ENCODE measurements at regions not wholly inside any gene's neighbourhood (a gene's known extent, or its start where the extent isn't known, plus 50 kb on each side); places are given as distances from the start of the nearest gene placed in this dataset.

DNA sequence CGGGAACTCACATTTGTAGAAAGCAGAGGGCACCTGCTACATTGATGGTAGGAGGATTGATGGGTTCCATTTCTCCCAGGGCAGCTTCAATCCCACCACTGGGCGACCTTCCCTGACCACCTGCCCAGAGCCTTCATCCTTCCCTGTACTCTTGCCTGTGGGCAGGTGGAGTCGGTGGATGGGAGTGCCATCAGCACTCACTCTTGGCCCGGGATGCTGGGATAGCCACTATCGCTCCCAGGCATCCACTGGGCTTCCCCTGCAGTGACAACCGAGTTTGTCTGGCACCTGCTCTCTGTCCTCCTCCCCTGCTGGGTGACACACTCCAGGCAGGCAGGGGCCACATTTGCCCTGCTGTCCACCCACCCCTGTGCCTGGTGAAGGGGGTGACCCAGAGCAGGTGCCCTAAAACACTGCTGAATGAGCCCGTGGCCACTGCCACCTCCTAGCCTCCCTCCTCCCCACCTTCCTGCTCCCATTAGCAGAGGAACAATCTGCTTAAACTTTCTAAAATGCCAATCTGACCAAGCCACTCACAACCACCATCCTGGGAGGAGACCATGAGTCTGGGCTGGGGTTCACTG, 604.7 kb downstream of the TBC1D22A start:
- TF ChIP-seq GABPA (IDR thresholded peaks at IDR 0.05; ENCODE audit: low read depth) = no peak
- TF ChIP-seq POLR2AphosphoS5 (IDR thresholded peaks at IDR 0.05; ENCODE audit: low read depth) = no peak
- TF ChIP-seq SPI1 (IDR thresholded peaks at IDR 0.05; ENCODE audit: borderline replicate concordance, low read depth) = no peak
- TF ChIP-seq CTCF (IDR thresholded peaks at IDR 0.05; ENCODE audit: insufficient read depth, low read length) = no peak
- TF ChIP-seq, protein P1, sequence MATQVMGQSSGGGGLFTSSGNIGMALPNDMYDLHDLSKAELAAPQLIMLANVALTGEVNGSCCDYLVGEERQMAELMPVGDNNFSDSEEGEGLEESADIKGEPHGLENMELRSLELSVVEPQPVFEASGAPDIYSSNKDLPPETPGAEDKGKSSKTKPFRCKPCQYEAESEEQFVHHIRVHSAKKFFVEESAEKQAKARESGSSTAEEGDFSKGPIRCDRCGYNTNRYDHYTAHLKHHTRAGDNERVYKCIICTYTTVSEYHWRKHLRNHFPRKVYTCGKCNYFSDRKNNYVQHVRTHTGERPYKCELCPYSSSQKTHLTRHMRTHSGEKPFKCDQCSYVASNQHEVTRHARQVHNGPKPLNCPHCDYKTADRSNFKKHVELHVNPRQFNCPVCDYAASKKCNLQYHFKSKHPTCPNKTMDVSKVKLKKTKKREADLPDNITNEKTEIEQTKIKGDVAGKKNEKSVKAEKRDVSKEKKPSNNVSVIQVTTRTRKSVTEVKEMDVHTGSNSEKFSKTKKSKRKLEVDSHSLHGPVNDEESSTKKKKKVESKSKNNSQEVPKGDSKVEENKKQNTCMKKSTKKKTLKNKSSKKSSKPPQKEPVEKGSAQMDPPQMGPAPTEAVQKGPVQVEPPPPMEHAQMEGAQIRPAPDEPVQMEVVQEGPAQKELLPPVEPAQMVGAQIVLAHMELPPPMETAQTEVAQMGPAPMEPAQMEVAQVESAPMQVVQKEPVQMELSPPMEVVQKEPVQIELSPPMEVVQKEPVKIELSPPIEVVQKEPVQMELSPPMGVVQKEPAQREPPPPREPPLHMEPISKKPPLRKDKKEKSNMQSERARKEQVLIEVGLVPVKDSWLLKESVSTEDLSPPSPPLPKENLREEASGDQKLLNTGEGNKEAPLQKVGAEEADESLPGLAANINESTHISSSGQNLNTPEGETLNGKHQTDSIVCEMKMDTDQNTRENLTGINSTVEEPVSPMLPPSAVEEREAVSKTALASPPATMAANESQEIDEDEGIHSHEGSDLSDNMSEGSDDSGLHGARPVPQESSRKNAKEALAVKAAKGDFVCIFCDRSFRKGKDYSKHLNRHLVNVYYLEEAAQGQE (IDR thresholded peaks at IDR 0.05; ENCODE audit: insufficient replicate concordance, low read depth) = no peak
- no peak overlapping the region for H3K27ac ChIP-seq (replicated peaks)
- no peaks in the 10 kb centered on the region for H3K27me3 ChIP-seq (ENCODE audit: insufficient read depth, poor library complexity, severe bottlenecking)
- no peak overlapping the region for H3K4me3 ChIP-seq (replicated peaks; ENCODE audit: insufficient read depth, low read length)
- no peak for DNase-seq (ENCODE audit: low read depth in 1 of 2, low spot score in 1 of 2)

- TF ChIP-seq POLR2AphosphoS5 (IDR thresholded peaks at IDR 0.05; ENCODE audit: low read depth) = no peak
- no peak for TF ChIP-seq CTCF (IDR thresholded peaks at IDR 0.05; ENCODE audit: insufficient read depth, low read length)
- no peak for TF ChIP-seq SPI1 (IDR thresholded peaks at IDR 0.05; ENCODE audit: borderline replicate concordance, low read depth)
- TF ChIP-seq GABPA (IDR thresholded peaks at IDR 0.05; ENCODE audit: low read depth) = no peak
- Histone ChIP-seq H3K27me3 (ENCODE audit: insufficient read depth, poor library complexity, severe bottlenecking) (no peaks in the 10 kb centered on the region), H3K4me3 (replicated peaks; ENCODE audit: insufficient read depth, low read length) (no peak overlapping the region), H3K27ac (replicated peaks) (no peak overlapping the region)
- no peak for DNase-seq (ENCODE audit: low read depth in 1 of 2, low spot score in 1 of 2)
Measured at GRCh38 chr22:47366026-47366767, 603.7 kb downstream of the TBC1D22A start.

DNA sequence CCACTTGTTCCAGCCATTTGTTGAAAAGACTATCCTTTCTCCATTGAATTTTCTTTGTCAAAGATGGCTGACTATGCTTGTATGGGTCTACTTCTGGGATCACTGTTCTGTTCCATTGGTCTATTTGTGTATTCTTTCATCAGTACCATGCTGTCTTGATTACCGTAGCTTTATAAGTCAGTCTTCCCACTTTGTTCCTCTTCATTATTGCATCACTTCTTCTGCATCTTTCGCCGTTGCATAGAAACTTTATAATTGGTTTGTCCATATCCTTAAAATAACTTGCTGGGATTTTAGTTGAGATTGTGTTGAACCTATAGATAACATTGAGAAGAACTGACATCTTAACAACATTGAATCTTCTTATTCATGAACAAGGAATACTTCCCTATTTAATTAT, 598.8 kb downstream of the TBC1D22A start:
- H3K4me3 ChIP-seq (replicated peaks; ENCODE audit: insufficient read depth, low read length) = no peak overlapping the region

DNA sequence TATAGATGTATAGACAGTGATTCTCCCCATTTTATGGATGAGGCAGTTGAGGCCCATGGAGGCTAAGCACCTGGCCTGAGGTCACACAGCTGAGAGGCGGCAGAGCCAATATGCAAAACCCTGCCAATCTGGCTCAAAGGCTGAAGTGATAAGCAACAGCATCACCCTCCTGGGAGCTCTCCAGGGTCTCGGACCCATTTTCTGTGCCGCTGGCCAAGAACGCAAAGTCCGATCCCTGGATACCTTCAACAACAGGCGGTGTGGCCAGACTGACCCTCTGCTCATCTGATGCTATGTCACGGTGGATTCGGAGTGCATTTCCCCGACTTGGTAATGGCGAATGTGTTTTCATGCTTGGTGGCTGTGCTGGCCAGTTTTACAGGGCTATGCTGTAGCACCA, 595.0 kb downstream of the TBC1D22A start:
- Histone ChIP-seq H3K27me3 (ENCODE audit: insufficient read depth, poor library complexity, severe bottlenecking) (no peaks in the 10 kb centered on the region), H3K27ac (replicated peaks) (no peak overlapping the region), H3K4me3 (replicated peaks; ENCODE audit: insufficient read depth, low read length) (no peak overlapping the region)
- TF ChIP-seq, protein P1 (IDR thresholded peaks at IDR 0.05; ENCODE audit: insufficient replicate concordance, low read depth) = no peak
- DNase-seq (ENCODE audit: low read depth in 1 of 2, low spot score in 1 of 2) = no peak

More for the DNA sequence above, 598.8 kb downstream of the TBC1D22A start:
- H3K27ac ChIP-seq (replicated peaks) = no peak overlapping the region
- TF ChIP-seq, protein P1 (IDR thresholded peaks at IDR 0.05; ENCODE audit: insufficient replicate concordance, low read depth) = no peak
- no peak for TF ChIP-seq POLR2AphosphoS5 (IDR thresholded peaks at IDR 0.05; ENCODE audit: low read depth)
- TF ChIP-seq SPI1 (IDR thresholded peaks at IDR 0.05; ENCODE audit: borderline replicate concordance, low read depth) = no peak
- DNase-seq (ENCODE audit: low read depth in 1 of 2, low spot score in 1 of 2) = no peak
- no peaks in the 10 kb centered on the region for H3K27me3 ChIP-seq (ENCODE audit: insufficient read depth, poor library complexity, severe bottlenecking)

Data from HL-60 (cell line).